ENCODE measurements at regions not wholly inside any gene's neighbourhood (a gene's known extent, or its start where the extent isn't known, plus 50 kb on each side); places are given as distances from the start of the nearest gene placed in this dataset.

DNA sequence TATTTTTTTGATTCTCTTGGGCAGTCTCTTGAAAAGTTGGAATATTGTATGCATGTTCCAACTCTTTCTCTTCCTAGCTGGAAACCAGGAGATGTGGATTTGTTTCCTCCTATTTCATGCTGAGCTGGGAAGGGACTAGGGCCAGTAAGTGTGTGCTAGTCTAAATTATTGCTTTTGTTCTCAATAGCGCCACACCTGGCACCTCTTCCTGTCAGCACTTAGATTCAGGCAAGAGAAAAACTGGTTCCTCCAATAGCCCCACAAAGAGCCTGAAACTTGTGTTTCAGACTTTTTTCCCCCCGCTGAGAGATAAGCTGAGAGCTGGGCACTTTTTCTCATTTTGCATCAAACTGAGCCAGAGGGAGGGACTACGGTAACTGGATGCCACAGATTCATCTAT is 353.4 kb downstream of the OLFM4 start:
- TF ChIP-seq, protein P1, sequence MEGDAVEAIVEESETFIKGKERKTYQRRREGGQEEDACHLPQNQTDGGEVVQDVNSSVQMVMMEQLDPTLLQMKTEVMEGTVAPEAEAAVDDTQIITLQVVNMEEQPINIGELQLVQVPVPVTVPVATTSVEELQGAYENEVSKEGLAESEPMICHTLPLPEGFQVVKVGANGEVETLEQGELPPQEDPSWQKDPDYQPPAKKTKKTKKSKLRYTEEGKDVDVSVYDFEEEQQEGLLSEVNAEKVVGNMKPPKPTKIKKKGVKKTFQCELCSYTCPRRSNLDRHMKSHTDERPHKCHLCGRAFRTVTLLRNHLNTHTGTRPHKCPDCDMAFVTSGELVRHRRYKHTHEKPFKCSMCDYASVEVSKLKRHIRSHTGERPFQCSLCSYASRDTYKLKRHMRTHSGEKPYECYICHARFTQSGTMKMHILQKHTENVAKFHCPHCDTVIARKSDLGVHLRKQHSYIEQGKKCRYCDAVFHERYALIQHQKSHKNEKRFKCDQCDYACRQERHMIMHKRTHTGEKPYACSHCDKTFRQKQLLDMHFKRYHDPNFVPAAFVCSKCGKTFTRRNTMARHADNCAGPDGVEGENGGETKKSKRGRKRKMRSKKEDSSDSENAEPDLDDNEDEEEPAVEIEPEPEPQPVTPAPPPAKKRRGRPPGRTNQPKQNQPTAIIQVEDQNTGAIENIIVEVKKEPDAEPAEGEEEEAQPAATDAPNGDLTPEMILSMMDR (conservative IDR thresholded peaks at IDR 0.05; ENCODE audit: low read depth, low read length) = no peak
- H3K4me3 ChIP-seq (ENCODE audit: low read length) = no peak overlapping the region
- DNase-seq (ENCODE audit: low read depth) = no peak

DNA sequence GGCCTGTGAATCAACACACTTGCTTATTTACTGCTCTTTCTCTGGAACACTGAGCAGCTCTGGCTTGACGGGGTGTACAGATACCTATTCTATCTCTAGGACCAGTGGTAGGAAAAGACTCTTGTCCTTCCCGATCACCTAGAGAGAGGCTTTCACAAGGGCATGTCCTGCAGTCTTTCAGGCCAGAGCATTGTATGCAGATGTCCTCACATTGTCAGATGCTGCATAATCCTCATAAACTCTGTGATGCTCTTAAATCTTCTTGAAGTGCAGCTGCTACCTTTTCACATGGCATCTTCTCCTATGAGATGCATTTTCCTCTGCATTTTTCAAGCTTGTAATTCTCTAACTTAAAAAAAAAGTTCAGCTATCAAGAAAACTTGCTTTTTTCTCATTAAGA is 369.4 kb downstream of the OLFM4 start:
- TF ChIP-seq, protein P1 (conservative IDR thresholded peaks at IDR 0.05; ENCODE audit: low read depth, low read length) = no peak
- DNase-seq (ENCODE audit: low read depth) = no peak

DNA sequence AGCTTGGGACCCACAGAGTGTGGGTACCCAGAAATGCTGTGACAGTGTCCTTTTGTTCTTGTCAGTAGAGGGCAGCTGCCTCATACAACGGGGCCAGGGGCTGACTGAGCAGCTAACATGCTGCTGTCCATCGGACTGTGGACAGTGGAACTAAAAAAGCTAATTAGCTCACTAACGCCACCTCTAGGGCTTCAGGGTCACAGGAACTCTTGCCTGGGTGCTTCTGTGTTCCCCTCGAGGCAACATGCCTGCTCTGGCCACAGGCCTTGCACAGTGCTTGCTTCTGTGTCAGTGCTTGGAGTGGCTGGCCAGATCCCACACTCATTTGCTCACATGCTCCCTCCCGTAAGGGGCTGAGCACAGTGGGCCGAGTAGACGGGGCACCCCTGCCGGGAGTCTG is 377.0 kb downstream of the OLFM4 start:
- DNase-seq (ENCODE audit: low read depth) = no peak
- TF ChIP-seq, protein P1 (conservative IDR thresholded peaks at IDR 0.05; ENCODE audit: low read depth, low read length) = no peak
- H3K4me3 ChIP-seq (ENCODE audit: low read length) = no peak overlapping the region

More for the DNA sequence above, 369.4 kb downstream of the OLFM4 start:
- H3K4me3 ChIP-seq (ENCODE audit: low read length) = no peak overlapping the region

DNA sequence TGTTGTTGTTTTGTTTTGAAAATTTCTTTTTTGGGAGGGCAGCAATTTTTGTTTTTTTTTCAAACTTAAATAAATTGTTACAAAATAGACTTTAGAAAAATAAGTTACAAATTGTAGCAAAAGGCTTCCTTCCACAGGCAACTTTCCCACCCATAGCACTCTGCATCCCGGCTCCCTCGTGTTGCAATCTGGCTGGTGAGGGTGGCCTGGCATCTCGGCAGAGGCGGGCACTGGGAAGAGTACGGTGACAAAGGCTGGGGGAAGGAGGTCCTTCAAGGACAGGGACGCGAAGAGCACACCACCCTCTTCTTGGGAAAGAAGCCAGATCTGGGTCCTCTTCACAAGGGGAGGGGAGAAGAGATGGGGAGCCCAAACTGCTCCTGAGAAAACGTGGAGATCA is 379.7 kb downstream of the OLFM4 start:
- TF ChIP-seq, protein P1 (conservative IDR thresholded peaks at IDR 0.05; ENCODE audit: low read depth, low read length) = no peak
- no peak for DNase-seq (ENCODE audit: low read depth)
- H3K4me3 ChIP-seq (ENCODE audit: low read length) = no peak overlapping the region

DNA sequence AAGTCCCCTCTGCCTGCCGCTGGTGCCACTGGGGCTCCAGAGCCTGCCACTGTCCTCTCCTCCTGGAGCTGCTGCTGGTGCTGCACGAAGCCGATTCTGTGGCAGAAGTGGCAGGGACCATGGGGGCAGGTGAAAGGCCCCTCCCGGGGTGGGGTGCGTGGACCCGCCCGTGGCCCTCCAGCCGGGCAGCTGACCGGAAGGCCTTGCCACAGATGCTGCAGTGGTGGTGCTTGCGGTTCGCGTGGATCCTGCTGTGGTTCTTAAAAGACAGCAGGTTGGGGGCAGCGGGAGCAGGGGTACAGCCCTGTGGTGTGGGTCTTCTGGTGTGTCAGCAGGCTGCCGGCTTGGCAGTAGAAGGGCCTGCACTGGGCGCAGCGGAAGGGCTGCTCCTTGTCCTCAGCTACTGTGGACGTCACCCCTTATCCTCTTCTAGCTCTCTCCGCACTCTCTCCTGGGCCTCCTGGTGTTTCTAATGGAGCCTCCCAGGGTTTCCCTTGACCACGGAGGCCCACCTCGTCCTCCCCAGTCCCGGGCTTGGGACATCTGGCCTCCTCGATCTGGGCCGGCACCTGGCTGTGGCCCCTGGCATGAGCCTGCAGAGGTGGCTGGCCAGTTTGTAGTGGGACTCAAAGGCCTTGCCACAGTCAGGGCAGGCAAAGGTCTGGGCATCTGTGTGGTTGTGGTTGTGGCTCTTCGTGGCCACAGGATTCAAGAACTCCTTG is 380.4 kb downstream of the OLFM4 start:
- no peak for DNase-seq (ENCODE audit: low read depth)
- H3K4me3 ChIP-seq (ENCODE audit: low read length) = no peak overlapping the region
- TF ChIP-seq, protein P1 (conservative IDR thresholded peaks at IDR 0.05; ENCODE audit: low read depth, low read length) = no peak

DNA sequence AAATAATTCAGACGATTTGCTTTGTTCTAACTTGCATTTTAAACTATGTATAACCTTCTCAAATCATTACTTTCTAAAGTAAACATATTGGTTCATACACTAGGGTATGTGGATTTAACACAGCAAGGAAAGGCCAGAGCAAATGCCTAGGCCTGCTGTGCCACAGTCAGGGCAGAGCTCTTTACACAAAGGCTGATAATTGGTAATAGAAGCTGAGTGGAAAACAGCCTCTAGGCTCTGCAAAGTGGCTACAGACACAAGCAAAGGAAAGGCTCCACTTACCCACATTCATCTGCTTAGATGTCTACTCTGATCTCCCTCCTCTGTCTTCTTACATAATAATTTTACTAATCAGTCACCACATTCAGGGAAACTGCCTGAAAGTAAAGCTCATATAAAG is 382.9 kb downstream of the OLFM4 start:
- H3K4me3 ChIP-seq (ENCODE audit: low read length) = no peak overlapping the region
- DNase-seq (ENCODE audit: low read depth) = no peak
- TF ChIP-seq, protein P1 (conservative IDR thresholded peaks at IDR 0.05; ENCODE audit: low read depth, low read length) = no peak

DNA sequence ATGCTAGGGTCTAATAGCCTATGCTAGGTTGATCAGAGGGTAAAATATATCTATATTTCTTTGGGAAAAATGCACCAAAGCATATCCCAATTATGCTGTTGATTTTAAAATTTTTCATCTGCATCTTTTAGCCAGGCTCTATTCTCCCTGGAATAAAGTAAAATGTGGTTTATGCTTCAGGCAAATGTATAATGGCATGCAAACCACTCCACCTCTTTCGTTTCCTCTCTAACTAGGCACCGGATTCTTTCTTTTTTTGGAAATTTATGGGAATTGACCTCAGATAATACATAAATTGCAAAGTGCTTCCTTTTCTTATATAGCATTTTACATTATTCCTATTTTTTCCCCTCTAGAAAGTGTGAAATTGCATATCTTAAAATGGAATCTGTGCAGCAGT is 386.5 kb downstream of the OLFM4 start:
- TF ChIP-seq, protein P1 (conservative IDR thresholded peaks at IDR 0.05; ENCODE audit: low read depth, low read length) = no peak
- DNase-seq (ENCODE audit: low read depth) = no peak
- no peak overlapping the region for H3K4me3 ChIP-seq (ENCODE audit: low read length)

All from retinal pigment epithelial cell (primary cell).